GM19397 (cell line): ENCODE measurements at regions not wholly inside any gene's neighbourhood (a gene's known extent, or its start where the extent isn't known, plus 50 kb on each side); places are given as distances from the start of the nearest gene placed in this dataset.
A peak's percentile ranks its signal among the peaks of the same experiment; 100 is the strongest.

Experiments
- ATAC-seq: cut with Tn5 transposase; IDR thresholded peaks from one replicate; pipeline ENCODE4 v1.9.1; 2021; ENCODE audit warnings: mild to moderate bottlenecking, moderate library complexity; ENCODE audit not compliant: unreplicated experiment

DNA sequence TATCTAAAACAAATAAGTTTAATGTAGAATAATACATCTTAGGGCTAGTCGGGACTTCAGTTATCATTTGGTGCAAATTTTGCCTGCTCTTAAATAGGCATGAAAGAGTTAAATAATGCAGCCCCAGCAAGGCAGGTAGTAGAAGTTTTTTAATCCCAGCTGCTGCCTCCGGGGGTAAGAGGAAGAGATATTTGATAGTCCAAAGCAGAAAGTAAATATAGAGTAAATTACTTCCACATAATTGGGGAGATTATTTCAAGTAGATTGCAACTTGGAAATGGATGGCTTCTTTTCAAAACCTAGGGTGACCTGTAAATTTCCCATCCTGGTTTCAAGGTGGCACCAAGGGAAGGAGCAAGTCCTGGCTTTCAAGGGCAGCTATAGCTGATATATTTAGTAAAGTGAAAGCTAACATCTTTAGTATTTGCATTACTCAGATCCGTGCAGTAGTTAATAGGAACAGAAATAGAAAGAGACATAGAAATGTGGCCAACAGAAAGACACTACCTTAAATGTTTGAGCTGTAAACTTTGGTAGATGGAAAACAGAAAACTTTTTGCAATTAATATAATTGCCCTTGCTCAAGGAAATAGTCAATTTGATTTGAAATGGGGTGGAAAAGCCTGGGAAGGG is 109.1 kb downstream of the LMO4 start:
- peak; percentile 61 for ATAC-seq

DNA sequence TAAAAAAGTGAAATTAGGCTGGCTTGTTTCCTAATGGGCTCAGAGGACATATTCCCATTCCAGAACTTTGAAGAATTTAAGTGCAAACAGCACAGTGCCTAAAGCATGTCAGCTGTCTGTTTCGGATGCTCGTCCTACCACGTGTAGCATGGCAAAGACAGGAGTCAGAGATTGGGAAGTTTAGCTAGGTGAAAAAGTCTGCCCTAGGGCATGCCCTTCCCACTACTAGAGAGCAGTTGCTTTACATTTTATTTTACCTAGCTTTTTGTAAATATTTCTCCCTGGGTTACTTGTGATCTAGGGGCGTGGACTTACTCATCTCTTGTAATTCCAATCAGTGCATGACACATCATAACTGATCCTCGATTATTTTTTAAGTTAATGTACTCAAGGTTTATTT is 111.1 kb downstream of the LMO4 start:
- ATAC-seq: no peak

DNA sequence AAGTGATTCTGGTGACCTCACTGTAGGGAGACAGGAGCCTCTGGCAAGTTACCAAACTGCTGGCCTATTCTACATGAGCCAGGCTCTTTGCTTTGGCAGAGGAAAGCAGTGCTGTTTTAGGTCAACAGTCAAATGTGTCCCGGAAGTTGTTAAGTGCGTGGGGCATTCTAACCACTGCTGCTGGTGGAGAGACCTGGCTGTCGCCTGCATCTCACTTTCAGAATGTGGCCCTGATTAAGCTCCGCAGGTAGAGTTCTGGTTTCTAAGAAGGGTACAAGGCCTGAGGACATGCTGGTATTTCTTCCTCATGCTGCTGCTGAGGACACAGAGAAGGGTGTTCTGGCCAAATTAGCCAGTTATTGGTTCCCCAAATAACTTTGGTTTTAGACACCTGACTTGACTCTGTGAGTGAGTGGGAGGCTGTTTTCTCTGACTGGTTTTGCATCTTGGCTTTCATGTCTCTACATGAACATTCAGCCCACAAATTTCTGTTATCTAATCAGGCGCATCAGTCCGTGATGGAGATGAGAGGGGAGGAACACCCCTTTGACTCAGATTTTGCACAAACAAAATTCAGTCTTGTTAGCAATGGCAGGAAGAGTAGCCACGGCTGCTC is 120.8 kb downstream of the LMO4 start:
- ATAC-seq: peak; percentile 90

DNA sequence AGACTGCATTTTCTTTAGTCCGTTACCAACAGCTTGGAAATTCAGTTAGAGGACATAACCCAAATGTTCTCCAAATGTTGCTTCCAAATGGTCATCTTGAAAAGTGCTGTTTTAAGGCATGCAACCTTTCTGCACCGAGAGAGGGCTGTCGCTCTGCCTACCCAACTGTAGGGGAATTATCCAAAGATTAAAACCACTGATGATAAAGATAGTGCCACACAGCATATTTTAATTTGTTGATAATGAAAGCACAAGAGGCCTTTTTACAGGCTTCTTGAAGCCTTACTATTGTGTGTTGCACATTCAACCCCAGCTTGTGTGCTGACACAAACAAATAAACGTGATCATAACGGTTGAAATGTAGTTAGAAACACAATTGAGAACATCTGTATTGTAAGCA is 121.5 kb downstream of the LMO4 start:
- ATAC-seq: no peak

DNA sequence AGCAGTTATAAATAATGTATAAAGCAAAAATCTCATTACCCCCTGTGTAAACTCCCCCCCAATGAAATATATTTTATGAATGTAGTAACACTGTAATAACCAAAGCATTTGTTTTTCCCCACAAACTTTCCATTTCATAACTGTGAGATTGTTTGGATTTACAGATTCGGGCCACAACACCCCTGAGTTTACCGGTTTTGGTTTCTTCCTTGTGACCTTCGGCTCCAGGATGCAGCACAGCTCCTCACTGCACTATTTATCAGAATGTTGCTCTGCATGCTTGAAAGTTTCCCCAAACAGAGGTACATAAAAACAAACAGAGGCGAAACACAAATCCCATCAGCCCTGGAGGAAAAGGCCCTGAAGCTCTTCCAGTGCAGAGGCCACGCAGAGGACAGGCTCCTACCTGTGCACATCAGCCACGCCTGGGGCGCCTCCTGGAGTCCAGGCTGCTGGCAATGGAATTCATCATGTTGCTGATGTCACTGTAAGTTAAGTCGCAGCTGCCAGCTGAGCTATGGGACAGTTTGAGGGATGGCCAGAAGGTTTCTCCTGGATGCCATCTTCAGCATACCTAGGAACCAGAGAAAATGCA is 122.0 kb downstream of the LMO4 start:
- ATAC-seq: no peak

DNA sequence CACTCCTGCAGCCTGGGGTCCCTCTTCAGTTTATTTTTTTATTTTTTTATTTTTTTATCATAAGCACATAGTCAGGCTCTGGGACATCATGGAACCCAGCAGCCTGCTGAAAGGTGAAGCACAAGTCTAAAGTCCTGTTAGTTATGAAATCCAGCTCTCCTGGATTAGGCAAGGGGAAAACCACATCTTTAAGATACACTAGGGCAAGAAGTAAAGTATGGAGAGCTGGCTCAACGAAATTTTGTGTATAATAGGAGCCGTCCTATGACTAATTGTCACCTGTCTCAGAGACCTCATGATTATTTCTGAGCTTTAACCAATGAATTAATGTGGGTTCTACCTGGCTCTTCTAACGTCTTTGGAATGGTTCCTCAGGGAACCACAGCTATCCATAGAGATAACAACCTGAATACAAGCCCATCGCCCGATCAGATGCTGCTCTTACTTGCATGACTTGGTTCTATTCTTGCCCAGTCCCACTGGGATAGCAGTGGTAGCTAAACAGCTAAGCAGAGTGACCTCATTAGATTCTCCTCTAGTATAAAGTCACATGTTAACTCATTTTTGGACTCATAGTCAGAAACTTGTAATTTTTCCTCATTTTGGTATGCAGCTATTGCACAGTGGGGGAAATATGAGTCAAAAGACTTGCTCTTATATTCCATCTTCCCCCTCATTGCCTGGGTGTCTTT is 122.7 kb downstream of the LMO4 start:
- no peak for ATAC-seq

DNA sequence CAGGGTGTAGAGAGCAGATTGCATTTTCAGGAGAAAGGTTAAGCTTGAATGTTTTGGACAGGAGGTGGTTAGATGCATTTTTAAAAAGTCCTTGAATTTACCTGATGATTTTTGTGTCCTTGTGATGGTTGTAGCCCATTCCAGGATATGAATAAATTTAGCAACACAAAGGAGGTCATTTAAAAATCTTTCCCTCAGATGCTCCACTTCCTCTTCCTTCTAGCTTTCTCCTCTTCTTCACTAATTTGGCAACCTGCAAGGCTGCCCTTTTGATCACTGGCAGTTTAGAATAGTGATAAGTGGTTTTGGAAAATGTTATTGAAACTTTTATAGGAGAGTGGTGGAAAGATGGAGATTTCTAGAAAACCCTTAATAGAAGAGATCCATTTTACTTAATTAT is 124.0 kb downstream of the LMO4 start:
- ATAC-seq: no peak

DNA sequence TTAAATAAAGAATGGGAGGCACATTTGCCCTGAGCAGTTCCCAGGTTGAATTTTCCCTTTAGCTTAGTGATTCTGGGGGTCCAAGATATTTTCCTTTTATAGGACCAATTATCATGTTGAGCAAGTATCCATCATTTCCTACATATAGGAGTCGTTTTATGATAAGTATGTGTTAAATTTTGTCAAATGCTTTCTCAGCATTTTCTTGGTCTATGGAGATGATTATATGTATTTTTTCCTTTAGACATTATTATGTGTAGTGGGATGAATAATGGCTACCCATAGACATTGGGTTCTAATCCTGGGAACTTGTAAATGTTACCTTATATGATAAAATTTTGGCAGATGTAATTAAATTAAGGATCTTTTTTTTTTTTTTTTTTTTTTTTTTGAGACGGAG is 128.7 kb downstream of the LMO4 start:
- no peak for ATAC-seq

DNA sequence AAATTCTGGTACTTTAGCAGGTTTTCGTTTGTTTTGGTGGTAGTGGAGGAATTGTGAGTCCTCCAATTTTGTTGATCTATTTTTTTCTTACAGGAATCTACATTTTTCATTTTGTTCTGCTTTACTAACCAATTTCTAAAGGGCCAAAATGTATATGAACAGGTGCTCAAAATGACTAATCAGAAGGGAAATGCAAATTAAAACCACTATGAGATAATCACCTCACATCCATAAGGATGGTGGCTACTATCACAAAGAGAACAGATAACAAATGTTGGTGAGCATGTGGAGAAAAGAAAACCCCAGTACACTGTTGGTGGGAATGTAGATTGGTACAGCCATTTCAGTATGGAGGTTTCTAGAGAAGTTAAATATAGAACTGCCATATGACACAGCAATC is 134.2 kb downstream of the LMO4 start:
- no peak for ATAC-seq

DNA sequence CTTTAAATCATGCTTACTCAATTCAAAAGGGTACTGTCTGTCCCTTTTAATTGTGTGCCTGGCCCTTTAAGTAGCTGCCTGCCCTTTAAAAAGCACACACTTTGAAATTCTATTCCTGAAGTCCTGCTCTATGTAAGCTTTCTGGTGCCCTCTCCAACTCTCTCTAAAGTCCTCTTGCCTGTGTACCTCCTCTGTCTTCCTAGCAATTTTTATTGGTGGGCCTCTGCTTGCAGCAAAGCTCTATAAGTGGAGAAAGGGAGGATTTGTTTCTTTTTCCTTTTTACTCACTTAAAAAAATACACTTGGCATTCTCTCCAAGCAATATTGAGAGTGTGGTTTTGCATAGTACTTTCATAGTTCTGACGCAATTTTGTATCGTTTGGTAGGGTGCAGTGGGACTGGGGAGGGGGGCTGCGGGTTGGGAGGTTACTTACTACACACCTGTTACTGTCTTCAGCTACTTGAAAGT is 135.4 kb downstream of the LMO4 start:
- ATAC-seq: peak; percentile 48

DNA sequence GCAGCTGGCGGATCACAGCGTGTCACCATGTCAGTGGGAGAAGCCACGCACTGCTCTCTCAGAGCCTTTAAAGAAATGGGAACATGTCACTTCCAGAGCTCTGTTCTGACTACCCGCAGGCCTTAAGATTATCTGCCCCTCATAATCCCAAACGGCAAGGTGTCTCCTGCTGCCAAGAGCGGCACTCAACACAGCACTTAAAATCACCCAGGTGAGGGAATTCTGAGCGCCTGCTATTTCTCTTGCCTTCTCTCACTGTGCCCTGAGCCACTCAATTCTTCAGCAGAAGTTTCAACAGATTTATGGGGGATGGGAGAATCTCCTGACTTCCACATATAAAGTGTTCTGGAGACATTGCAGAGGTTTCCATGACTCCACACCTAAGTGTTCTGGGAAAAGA is 137.9 kb downstream of the LMO4 start:
- no peak for ATAC-seq

DNA sequence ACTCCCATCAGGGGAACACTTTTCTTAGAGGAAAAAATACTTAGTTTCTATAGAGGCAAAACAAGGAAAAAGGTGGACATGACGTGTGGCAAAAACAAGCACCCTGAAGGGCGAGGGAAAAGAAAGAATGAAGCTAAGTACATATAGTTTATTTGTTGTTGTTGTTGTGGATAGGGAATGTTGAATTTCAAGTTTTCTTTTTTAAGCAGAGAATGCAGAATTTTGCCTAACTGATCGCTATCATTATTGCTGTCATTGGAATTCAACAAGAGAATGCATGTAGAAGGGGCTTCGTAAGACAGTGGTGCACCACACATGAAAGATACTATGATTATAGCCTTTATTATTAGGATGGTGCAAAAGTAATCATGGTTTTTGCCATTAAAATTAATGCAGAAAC is 144.0 kb downstream of the LMO4 start:
- no peak for ATAC-seq

DNA sequence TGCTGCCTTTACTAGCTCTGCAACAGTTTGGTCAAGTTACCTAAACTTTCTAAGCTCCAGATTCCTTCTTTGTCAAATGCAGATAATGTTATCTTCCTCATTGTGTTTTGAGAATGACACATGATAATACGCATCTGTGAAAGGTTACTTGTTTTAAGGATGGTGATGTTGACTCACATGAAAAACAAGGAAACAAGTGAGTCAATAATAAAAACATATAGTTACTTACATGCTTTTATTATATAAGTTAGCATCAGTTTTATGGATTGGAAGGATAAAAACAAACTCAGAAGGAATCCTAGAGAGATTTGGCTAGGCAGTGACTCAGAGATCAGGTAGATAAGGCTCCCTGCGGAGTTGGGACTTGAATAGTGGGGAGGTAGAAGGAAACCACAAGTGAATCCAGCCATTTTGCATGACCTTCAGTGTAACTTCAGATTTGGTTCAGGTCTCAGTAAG is 144.6 kb downstream of the LMO4 start:
- ATAC-seq: no peak

DNA sequence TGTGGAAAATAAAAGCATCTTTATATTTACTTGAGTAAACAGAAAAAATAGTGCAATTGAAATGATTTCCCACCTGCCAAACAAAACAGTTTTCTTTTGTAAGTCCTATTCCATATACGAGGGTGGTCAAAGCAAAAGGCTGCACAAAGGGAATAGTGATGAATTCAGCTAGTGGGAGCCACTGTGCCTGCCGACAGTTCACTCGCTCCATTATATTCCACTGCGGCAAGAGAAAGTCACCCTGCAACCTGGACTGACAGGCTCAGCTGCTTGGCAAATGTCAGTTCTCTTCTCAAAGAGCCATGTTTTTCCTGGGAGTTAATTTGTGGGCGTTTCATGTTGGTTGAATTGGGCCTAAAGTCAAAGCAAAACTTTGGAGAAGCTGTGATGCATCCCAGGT is 145.4 kb downstream of the LMO4 start:
- no peak for ATAC-seq

DNA sequence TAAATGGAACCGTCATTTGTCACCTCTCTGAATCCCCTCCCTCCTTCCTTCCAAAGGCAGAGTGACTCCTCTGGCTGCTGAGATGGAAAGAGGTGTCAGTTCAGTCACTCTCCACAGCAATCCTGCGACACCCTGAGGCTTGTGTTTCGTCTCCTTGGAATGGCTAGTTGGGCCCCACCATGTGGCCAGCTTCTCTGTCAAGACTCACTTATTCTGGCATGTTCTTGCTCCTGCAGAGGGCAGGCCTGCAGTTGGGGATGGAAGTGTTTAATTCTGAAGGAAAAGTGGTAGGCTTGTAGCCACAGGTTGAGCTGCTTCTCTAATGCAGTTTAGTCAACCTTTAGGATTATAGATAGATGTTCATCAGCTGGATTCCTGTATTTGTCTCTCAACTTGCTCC is 149.6 kb downstream of the LMO4 start:
- ATAC-seq: no peak

DNA sequence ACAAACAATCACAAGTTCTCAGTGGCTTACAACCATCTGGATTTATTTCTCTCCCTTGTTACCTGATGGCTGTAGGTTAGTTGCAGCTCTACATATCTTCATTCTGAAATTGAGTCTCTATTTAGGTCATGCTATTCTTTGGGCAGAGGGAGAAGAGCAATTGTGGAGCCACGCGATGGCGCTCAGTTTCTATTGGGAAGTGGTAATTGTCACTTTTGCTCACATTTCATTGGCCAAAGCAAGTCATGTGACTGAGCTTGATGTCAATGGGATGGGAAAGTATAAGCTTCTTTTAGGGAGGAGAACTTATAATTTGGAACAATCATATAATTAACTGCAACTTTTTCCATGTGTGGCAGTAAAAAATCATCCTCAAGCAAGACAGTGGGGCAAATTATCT is 166.5 kb downstream of the LMO4 start:
- ATAC-seq: no peak

DNA sequence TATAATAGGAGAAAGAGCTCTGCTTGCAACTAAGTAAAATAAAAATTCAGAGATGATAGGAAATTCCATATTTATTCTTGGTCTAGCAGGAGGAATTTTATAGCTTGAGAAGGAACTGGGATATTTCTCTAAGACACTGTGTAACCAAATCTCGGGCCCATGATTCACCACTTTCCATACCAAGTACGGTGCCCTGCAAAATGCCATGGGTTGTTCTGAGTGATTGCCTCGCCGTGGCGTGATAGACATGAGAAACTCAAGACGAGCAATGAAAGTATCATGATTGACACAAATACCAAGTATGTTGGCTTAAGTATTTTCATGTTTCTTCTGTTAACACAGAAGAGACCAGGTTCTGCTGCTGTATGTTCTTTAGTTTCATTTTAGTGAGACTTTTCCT is 167.2 kb downstream of the LMO4 start:
- ATAC-seq: no peak

DNA sequence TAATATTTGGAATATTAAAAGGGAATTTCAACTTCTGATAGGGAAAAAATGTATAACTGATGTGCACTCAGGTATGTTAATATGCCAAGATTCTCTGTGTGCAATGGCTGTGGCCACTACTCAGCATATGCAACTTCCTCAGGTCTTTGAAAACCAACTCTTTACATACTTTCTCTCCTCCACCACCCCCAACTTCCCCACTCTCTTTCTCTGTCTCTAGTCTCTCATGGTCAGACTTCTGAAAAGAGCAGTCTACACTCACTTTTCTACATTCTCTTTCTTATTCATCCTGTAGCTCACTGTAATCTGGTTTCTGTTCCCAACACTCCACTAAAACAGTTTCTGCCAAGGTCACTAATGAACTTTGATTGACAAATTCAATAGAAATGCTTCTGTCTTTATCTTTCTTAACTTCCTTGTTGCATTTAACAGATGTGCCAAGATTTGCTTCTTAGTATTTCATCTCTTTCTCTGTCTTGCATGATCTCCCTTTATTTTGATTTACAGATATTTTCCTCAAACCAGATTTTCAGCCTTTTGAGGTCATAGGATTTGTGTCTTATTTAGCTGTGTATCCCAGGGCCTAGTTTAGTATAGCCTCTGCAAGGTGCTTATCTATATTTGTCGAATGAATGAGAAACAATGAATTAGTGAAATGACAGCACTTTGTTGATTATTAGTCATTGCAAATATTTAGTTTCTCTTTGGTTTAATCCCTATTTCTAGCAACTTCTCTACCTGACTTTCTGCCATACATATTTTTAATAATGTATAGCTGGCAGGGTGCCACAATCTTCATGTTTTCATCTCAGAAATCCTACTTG is 168.9 kb downstream of the LMO4 start:
- no peak for ATAC-seq

DNA sequence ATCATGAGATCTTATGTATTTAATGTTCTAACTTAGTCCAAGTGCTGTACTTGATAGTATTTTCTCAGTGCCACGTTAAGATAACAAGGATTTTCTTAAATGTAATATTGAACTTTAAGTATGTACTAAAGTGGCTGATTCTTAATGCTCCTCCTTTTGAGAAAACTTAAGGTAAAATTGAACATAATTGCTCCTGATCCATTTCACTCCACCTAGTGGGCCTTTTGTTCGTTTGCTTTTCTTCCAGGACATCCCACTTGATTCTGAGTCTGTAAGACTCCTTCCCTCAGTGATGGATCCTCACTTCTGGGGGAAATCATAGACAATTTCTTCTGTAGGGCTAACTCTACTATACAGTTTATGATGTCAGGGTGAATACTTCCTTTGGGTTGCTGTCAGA is 173.1 kb downstream of the LMO4 start:
- ATAC-seq: no peak

DNA sequence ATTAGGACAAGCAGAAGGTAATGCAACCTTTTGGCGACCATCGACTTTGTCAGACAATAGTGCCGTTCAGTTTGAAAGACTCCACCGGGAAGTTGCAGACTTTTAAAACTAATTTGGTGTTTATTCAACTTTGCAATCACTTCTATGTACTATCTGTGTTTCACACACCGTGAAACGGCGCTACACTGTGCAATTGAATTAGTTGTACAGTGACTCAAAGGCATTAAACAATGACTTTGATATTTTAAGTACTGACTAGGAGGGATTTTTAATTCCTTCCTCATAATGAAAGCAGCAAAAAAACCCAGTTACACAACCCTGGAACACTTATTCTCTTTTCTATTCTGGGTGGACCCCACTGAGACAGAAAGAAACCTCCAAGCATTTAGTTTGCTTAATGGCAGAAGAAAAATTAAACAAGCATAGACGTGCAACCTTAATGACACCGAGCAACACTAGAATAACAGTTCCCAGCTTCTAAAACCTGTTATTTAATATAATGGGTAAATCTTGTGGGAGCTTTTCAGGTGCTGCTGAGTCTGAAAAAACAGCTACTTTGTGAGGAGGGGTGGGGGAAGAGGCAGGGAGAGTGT is 176.8 kb downstream of the LMO4 start:
- no peak for ATAC-seq

DNA sequence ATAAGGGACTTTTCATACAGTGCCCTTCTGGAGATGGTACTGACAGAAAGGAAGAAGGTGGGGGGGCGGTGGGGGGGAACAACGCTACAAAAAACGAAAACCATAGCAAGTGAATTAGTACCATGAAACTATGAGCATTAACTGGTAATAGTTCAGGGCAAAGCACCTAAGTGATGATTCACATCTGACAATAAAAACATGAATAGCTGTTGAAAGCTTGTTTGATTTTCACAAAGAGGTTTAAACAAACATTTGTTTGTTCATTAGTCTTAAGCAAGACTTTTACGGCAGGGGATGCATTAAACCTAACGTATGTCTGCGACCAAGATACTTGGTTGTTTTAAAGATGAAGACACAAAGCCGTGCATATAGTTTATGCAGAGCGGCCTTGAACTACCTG is 177.5 kb downstream of the LMO4 start:
- ATAC-seq: no peak
